ENCODE measurements at regions not wholly inside any gene's neighbourhood (a gene's known extent, or its start where the extent isn't known, plus 50 kb on each side); places are given as distances from the start of the nearest gene placed in this dataset.

GRCh38 chr1:217274416-217274815, 356.5 kb downstream of the GPATCH2 start:
- H4K91ac ChIP-seq (ENCODE audit: insufficient read depth, low read depth, low read length), result no peak overlapping the region
- H2AK9ac ChIP-seq (replicated peaks; ENCODE audit: low read depth, low read length, poor library complexity), result no peak overlapping the region
- H3K4ac ChIP-seq (ENCODE audit: low read depth, low read length), result no peak overlapping the region
- no peaks in the 10 kb centered on the region for H3K9me3 ChIP-seq (ENCODE audit: control insufficient read depth, insufficient read depth, low read length)
- H3K4me3 ChIP-seq (ENCODE audit: insufficient read depth, low read depth, low read length), result no peak overlapping the region
- no peak overlapping the region for H3K18ac ChIP-seq (ENCODE audit: low read depth, low read length)
- H3K4me2 ChIP-seq (ENCODE audit: low read depth, low read length), result no peak overlapping the region
- H3K4me1 ChIP-seq (ENCODE audit: control insufficient read depth, insufficient read depth, low read length), result peaks cover 6% of the 10 kb centered on the region
- H3K27me3 ChIP-seq (ENCODE audit: control insufficient read depth, insufficient read depth, low read length), result no peaks in the 10 kb centered on the region
- H3K56ac ChIP-seq (ENCODE audit: extremely low read depth, insufficient read depth, low read length), result no peak overlapping the region
- H3K14ac ChIP-seq (replicated peaks; ENCODE audit: low read depth, low read length), result no peak overlapping the region
- H4K8ac ChIP-seq (ENCODE audit: low read depth in 2 of 2, low read length in 2 of 2), result no peak overlapping the region
- H3K79me1 ChIP-seq (ENCODE audit: low read depth in 1 of 2, low read length in 2 of 2), result no peaks in the 10 kb centered on the region
- H4K5ac ChIP-seq (ENCODE audit: low read depth, low read length), result no peak overlapping the region
- CTCF ChIA-PET, result interaction anchor here (0.6 kb wide), 1 partner anchor 292 kb away, joined by 3 read pairs; no protein-coding TSS in a partner anchor
- DNase-seq (peak; percentile 39), ATAC-seq (ENCODE audit: low read depth) (no peak)
- in situ Hi-C loops (cut with MboI; ENCODE audit: low sequenced_read_pairs) (no loop called here), dilution Hi-C loops (cut with HindIII; ENCODE audit: low sequenced_read_pairs, unreplicated experiment) (no loop called here), intact Hi-C loops (cut with micrococcal nuclease) (loop anchor here (10.0 kb wide), 1 partner anchor 360 kb away; the partner anchor contains the start of genes GPATCH2 and SPATA17)
- H2AFZ ChIP-seq (replicated peaks; ENCODE audit: low read length, poor library complexity), result no peak overlapping the region
- BruUV-seq (replicated peaks), result no TSS peak
- no peak overlapping the region for H3K9ac ChIP-seq (ENCODE audit: low read depth, low read length)
- no peaks in the 10 kb centered on the region for H4K20me1 ChIP-seq (ENCODE audit: insufficient read depth, low read length)
- H2BK5ac ChIP-seq (ENCODE audit: low read depth, low read length, poor library complexity, severe bottlenecking), result peak overlapping the region; percentile 28
- H3K27ac ChIP-seq (ENCODE audit: insufficient read depth, low read length), result no peak overlapping the region
- H3K9me1 ChIP-seq (ENCODE audit: insufficient read depth, low read length), result no peaks in the 10 kb centered on the region; the same call in 1 of the 2 replicates
- peak overlapping the region; percentile 70; the same call in 2 of the 3 replicates for H2BK15ac ChIP-seq (ENCODE audit: low read depth, low read length)
- TF ChIP-seq RAD21 (IDR thresholded peaks at IDR 0.05; ENCODE audit: low read length) (no peak), CEBPB (IDR thresholded peaks at IDR 0.05; ENCODE audit: low read depth, low read length) (peak; percentile 34; the same call in 1 of the 2 replicates)
- POLR2A ChIA-PET (ENCODE audit: unreplicated experiment), result no interaction called here
- H3K36me3 ChIP-seq (ENCODE audit: control insufficient read depth, insufficient read depth, low read length), result no peaks in the 10 kb centered on the region
- no peak overlapping the region for H2AK5ac ChIP-seq (ENCODE audit: low read depth, low read length)
- H2BK20ac ChIP-seq (ENCODE audit: low read depth, low read length), result peak overlapping the region; percentile 37; the same call in 1 of the 2 replicates
- H2BK120ac ChIP-seq (ENCODE audit: low read depth, low read length), result peak overlapping the region; percentile 43; the same call in 1 of the 2 replicates
- H3K23ac ChIP-seq (ENCODE audit: low read depth, low read length), result no peak overlapping the region

All from IMR-90 (cell line).